ENCODE measurements at regions not wholly inside any gene's neighbourhood (a gene's known extent, or its start where the extent isn't known, plus 50 kb on each side); places are given as distances from the start of the nearest gene placed in this dataset.

DNA sequence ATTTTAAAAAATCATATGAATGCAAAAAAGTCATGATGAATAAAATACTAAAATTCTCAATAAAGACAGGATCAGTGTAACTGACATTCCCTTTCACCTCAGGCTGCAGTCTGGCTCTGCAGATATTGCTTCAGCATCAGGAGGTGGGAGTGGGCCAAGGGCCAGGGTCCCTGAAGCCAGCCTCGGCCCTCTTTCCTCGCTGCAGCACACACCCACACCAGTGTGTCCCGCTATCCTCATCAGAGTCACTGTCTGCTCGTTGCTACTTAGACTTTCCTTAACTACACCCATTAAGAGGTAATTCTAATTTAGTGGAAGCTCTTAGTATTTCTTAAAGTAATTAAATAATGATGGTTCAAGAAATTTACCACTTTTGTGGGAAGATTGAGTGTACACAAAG is 298.2 kb downstream of the UBE3D start (continued):
- TF ChIP-seq, protein P1, sequence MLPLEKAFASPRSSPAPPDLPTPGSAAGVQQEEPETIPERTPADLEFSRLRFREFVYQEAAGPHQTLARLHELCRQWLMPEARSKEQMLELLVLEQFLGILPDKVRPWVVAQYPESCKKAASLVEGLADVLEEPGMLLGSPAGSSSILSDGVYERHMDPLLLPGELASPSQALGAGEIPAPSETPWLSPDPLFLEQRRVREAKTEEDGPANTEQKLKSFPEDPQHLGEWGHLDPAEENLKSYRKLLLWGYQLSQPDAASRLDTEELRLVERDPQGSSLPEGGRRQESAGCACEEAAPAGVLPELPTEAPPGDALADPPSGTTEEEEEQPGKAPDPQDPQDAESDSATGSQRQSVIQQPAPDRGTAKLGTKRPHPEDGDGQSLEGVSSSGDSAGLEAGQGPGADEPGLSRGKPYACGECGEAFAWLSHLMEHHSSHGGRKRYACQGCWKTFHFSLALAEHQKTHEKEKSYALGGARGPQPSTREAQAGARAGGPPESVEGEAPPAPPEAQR (CRISPR knock-in tag; IDR thresholded peaks at IDR 0.05), result no peak
- TF ChIP-seq, protein P2, sequence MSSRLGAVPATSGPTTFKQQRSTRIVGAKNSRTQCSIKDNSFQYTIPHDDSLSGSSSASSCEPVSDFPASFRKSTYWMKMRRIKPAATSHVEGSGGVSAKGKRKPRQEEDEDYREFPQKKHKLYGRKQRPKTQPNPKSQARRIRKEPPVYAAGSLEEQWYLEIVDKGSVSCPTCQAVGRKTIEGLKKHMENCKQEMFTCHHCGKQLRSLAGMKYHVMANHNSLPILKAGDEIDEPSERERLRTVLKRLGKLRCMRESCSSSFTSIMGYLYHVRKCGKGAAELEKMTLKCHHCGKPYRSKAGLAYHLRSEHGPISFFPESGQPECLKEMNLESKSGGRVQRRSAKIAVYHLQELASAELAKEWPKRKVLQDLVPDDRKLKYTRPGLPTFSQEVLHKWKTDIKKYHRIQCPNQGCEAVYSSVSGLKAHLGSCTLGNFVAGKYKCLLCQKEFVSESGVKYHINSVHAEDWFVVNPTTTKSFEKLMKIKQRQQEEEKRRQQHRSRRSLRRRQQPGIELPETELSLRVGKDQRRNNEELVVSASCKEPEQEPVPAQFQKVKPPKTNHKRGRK (CRISPR knock-in tag; IDR thresholded peaks at IDR 0.05; ENCODE audit: borderline replicate concordance), result no peak
- TF ChIP-seq ZNF232 (CRISPR knock-in tag; IDR thresholded peaks at IDR 0.05) (no peak), SMAD3 (CRISPR knock-in tag; IDR thresholded peaks at IDR 0.05; ENCODE audit: borderline replicate concordance) (no peak)

DNA sequence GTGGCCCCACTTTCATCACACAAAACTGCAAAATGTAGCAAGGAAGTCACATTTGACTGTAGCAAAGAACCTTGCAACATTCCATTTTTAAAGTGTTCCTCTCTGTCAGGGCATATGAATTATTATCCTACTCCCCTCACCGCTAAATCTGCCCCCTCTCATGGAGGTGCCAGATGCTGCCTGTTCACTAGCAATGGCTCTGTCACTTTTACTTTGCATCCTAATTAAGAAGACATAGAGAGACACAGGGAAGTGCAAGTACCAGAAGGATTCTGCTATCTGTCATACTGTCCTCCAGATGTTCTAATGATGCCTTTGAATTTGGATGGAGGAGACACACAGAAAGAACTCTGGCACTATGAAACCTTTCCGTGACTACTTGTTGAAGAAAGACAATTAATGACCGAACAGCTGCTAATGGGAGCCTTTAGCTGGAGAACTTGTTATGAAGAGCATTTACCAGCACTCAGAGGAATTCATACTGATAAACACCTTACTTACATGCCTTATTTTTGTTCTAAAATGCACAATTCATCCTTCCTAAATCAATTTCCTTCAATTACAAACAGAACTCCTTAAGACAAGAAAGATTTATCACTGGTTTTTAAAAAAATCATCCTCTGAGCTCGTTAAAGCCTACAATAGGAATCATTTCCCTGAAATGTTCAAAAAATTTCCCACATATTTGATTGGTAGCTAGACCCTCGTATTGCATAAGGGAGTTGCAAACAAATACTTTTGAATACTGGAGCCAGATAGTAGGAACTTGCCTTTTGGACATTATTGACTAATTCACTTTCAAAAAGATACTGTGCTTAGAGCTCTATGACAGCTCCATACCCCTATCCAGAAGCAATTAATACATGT is 292.6 kb downstream of the UBE3D start:
- Mint-ChIP-seq H3K36me3 (no peaks in the 10 kb centered on the region), H3K27me3 (ENCODE audit: low read depth) (no peaks in the 10 kb centered on the region), H3K27ac (no peak overlapping the region), H3K9me3 (no peaks in the 10 kb centered on the region), H3K4me1 (peaks cover 28% of the 10 kb centered on the region), H3K4me3 (no peak overlapping the region)
- DNase-seq (ENCODE audit: low spot score), result no peak
- CTCF ChIA-PET, result interaction anchor here (1.6 kb wide), 1 partner anchor 11 kb away, joined by 5 read pairs; no protein-coding TSS in a partner anchor
- ATAC-seq, result no peak
- no peak for TF ChIP-seq SMAD3 (CRISPR knock-in tag; IDR thresholded peaks at IDR 0.05; ENCODE audit: borderline replicate concordance)
- no peak for TF ChIP-seq TCF7 (CRISPR knock-in tag; IDR thresholded peaks at IDR 0.05; ENCODE audit: low read depth)
- TF ChIP-seq ELF4 (CRISPR knock-in tag; IDR thresholded peaks at IDR 0.05; ENCODE audit: low read depth), result no peak
- no peak for TF ChIP-seq TEAD1 (CRISPR knock-in tag; IDR thresholded peaks at IDR 0.05)
- TF ChIP-seq ZNF396 (CRISPR knock-in tag; IDR thresholded peaks at IDR 0.05; ENCODE audit: borderline replicate concordance), result no peak
- no peak for TF ChIP-seq ETV6 (CRISPR knock-in tag; IDR thresholded peaks at IDR 0.05)
- TF ChIP-seq NFATC4 (CRISPR knock-in tag; IDR thresholded peaks at IDR 0.05), result no peak
- TF ChIP-seq TP53 (CRISPR knock-in tag; IDR thresholded peaks at IDR 0.05), result no peak
- TF ChIP-seq, protein P3, sequence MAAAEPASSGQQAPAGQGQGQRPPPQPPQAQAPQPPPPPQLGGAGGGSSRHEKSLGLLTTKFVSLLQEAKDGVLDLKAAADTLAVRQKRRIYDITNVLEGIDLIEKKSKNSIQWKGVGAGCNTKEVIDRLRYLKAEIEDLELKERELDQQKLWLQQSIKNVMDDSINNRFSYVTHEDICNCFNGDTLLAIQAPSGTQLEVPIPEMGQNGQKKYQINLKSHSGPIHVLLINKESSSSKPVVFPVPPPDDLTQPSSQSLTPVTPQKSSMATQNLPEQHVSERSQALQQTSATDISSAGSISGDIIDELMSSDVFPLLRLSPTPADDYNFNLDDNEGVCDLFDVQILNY (CRISPR knock-in tag; IDR thresholded peaks at IDR 0.05), result no peak
- POLR2A ChIA-PET, result no interaction called here

DNA sequence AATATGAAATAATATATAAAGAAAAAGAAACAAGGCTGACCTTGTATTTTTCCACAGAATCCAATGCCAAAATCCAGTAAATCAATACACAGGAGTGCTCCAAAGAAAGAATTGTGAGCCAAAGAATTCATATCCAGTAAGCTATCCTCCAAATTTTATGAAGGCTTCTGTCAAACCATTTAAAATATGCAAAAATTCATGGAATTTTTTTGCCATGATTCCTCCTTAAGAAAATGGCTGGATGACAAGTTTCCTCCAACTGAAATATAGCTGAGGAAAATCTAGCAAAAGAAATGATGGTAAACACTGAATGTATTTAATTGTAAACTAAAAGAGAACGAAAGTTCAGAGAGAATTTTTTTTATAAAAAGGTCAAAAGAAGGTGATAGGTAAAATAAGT is 290.3 kb downstream of the UBE3D start:
- no peak overlapping the region for H3K4me3 Mint-ChIP-seq
- peaks cover 13% of the 10 kb centered on the region for H3K4me1 Mint-ChIP-seq
- H3K27ac Mint-ChIP-seq, result no peak overlapping the region
- no peaks in the 10 kb centered on the region for H3K36me3 Mint-ChIP-seq
- H3K27me3 Mint-ChIP-seq (ENCODE audit: low read depth), result no peaks in the 10 kb centered on the region
- ChIA-PET POLR2A (no interaction called here), CTCF (interaction anchor here (1.3 kb wide), 1 partner anchor 9 kb away, joined by 4 read pairs; no protein-coding TSS in a partner anchor)
- H3K9me3 Mint-ChIP-seq, result no peaks in the 10 kb centered on the region
- ATAC-seq, result no peak
- no peak for DNase-seq (ENCODE audit: low spot score)
- TF ChIP-seq, protein P4, sequence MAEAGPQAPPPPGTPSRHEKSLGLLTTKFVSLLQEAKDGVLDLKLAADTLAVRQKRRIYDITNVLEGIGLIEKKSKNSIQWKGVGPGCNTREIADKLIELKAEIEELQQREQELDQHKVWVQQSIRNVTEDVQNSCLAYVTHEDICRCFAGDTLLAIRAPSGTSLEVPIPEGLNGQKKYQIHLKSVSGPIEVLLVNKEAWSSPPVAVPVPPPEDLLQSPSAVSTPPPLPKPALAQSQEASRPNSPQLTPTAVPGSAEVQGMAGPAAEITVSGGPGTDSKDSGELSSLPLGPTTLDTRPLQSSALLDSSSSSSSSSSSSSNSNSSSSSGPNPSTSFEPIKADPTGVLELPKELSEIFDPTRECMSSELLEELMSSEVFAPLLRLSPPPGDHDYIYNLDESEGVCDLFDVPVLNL (CRISPR knock-in tag; IDR thresholded peaks at IDR 0.05; ENCODE audit: borderline replicate concordance, low read depth), result no peak
- no peak for TF ChIP-seq ZNF121 (CRISPR knock-in tag; IDR thresholded peaks at IDR 0.05)
- no peak for TF ChIP-seq NFE2L1 (CRISPR knock-in tag; IDR thresholded peaks at IDR 0.05)
- no peak for TF ChIP-seq MYBL2 (CRISPR knock-in tag; IDR thresholded peaks at IDR 0.05)
- TF ChIP-seq EMX1 (CRISPR knock-in tag; IDR thresholded peaks at IDR 0.05), result no peak
- TF ChIP-seq ZNF232 (CRISPR knock-in tag; IDR thresholded peaks at IDR 0.05), result no peak
- TF ChIP-seq SOX15 (CRISPR knock-in tag; IDR thresholded peaks at IDR 0.05), result no peak
- no peak for TF ChIP-seq ATF1 (CRISPR knock-in tag; IDR thresholded peaks at IDR 0.05)
- TF ChIP-seq NR2C2 (CRISPR knock-in tag; IDR thresholded peaks at IDR 0.05), result no peak
- TF ChIP-seq ZNF263 (CRISPR knock-in tag; IDR thresholded peaks at IDR 0.05; ENCODE audit: low read depth), result no peak
- TF ChIP-seq, protein P5, sequence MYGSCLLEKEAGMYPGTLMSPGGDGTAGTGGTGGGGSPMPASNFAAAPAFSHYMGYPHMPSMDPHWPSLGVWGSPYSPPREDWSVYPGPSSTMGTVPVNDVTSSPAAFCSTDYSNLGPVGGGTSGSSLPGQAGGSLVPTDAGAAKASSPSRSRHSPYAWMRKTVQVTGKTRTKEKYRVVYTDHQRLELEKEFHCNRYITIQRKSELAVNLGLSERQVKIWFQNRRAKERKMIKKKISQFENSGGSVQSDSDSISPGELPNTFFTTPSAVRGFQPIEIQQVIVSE (CRISPR knock-in tag; IDR thresholded peaks at IDR 0.05; ENCODE audit: borderline replicate concordance), result no peak
- TF ChIP-seq CBFB (CRISPR knock-in tag; IDR thresholded peaks at IDR 0.05; ENCODE audit: low read depth), result no peak
- TF ChIP-seq SP1 (CRISPR knock-in tag; conservative IDR thresholded peaks at IDR 0.05), result no peak
- no peak for TF ChIP-seq TP53 (CRISPR knock-in tag; IDR thresholded peaks at IDR 0.05)
- TF ChIP-seq MXD4 (CRISPR knock-in tag; IDR thresholded peaks at IDR 0.05; ENCODE audit: borderline replicate concordance), result no peak
- TF ChIP-seq PRRX2 (CRISPR knock-in tag; IDR thresholded peaks at IDR 0.05), result no peak
